Suprapubic skin (tissue), 4 donors: ENCODE measurements at regions not wholly inside any gene's neighbourhood (a gene's known extent, or its start where the extent isn't known, plus 50 kb on each side); places are given as distances from the start of the nearest gene placed in this dataset.

Source experiments
- DNase-seq, 2 donors: peaks; one replicate each; pipeline ENCODE4 v3.0.0-alpha.2; 2019; ENCODE audit warnings: low spot score in 2 of 2
- H3K27ac ChIP-seq: fragments of 200-600 bp; sonication (generic); one replicate; pipeline ENCODE4 v1.5.1; 2019
- H3K27me3 ChIP-seq: fragments of 200-600 bp; sonication (generic); one replicate; pipeline ENCODE4 v1.5.1; 2019
- H3K36me3 ChIP-seq: fragments of 200-600 bp; sonication (generic); one replicate; pipeline ENCODE4 v1.5.1; 2019
- H3K4me1 ChIP-seq: fragments of 200-600 bp; sonication (generic); one replicate; pipeline ENCODE4 v1.5.1; 2019
- H3K4me3 ChIP-seq: fragments of 200-600 bp; sonication (generic); one replicate; pipeline ENCODE4 v1.5.1; 2019; ENCODE audit warnings: mild to moderate bottlenecking
- H3K9me3 ChIP-seq: fragments of 200-600 bp; sonication (generic); one replicate; pipeline ENCODE4 v1.5.1; 2019
- CTCF ChIP-seq, 2 donors: fragments of 200-600 bp in 1 of 2; fragments of 450-650 bp in 1 of 2; sonication (generic) in 1 of 2; IDR thresholded peaks; one replicate each; pipeline ENCODE4 v1.5.1; 2016 to 2019; ENCODE audit warnings: antibody characterized with exemption in 2 of 2, mild to moderate bottlenecking in 1 of 2, moderate library complexity in 1 of 2
- EP300 ChIP-seq: sonication (generic); formaldehyde crosslinking; IDR thresholded peaks from one replicate; pipeline ENCODE4 v1.6.1; 2017; ENCODE audit warnings: antibody characterized with exemption
- POLR2A ChIP-seq, 2 donors: fragments of 450-650 bp; IDR thresholded peaks; one replicate each; pipeline ENCODE4 v1.6.1; 2017; ENCODE audit warnings: antibody characterized with exemption in 2 of 2, mild to moderate bottlenecking in 2 of 2, moderate library complexity in 2 of 2
- POLR2AphosphoS5 ChIP-seq, 3 donors: sonication (generic); formaldehyde crosslinking; IDR thresholded peaks; one replicate each; pipeline ENCODE4 v1.6.1; 2017; ENCODE audit warnings: antibody characterized with exemption in 3 of 3
- WGBS: methylation state at CpG from one replicate; pipeline ENCODE4 v1.1.5; 2018; 5-methylcytosine and 5-hydroxymethylcytosine counted together

- no peak for TF ChIP-seq CTCF (IDR thresholded peaks at IDR 0.05)
- TF ChIP-seq POLR2A (IDR thresholded peaks at IDR 0.05): no peak
- TF ChIP-seq POLR2AphosphoS5 (IDR thresholded peaks at IDR 0.05): no peak
- no peak for TF ChIP-seq EP300
- Histone ChIP-seq H3K4me1 (no peaks in the 10 kb centered on the region), H3K9me3 (no peaks in the 10 kb centered on the region), H3K27ac (no peak overlapping the region), H3K4me3 (no peak overlapping the region), H3K27me3 (no peaks in the 10 kb centered on the region), H3K36me3 (no peaks in the 10 kb centered on the region)
- no peak for DNase-seq
- WGBS: 77% methylated on average over 3 of the region's 3 CpGs
These were observed 83.2 kb upstream of the SPATS2L start for GRCh38 chr2:200223205-200223784.

- Histone ChIP-seq H3K36me3 (no peaks in the 10 kb centered on the region), H3K27me3 (no peaks in the 10 kb centered on the region), H3K9me3 (no peaks in the 10 kb centered on the region), H3K27ac (no peak overlapping the region), H3K4me1 (no peaks in the 10 kb centered on the region), H3K4me3 (no peak overlapping the region)
- TF ChIP-seq POLR2AphosphoS5 (IDR thresholded peaks at IDR 0.05) (no peak), CTCF (IDR thresholded peaks at IDR 0.05) (no peak), POLR2A (IDR thresholded peaks at IDR 0.05) (no peak), EP300 (no peak)
- no peak for DNase-seq
- WGBS: 65% methylated on average over 5 of the region's 5 CpGs
These were observed 80.5 kb upstream of the SPATS2L start for GRCh38 chr2:200225951-200226350.

- no peak for TF ChIP-seq CTCF (IDR thresholded peaks at IDR 0.05)
- TF ChIP-seq EP300: no peak
- no peak for TF ChIP-seq POLR2AphosphoS5 (IDR thresholded peaks at IDR 0.05)
- no peak for TF ChIP-seq POLR2A (IDR thresholded peaks at IDR 0.05)
These were observed 79.8 kb upstream of the SPATS2L start for GRCh38 chr2:200226451-200227426.

GRCh38 chr2:200230716-200231115, 75.8 kb upstream of the SPATS2L start:
- Histone ChIP-seq H3K27me3 (no peaks in the 10 kb centered on the region), H3K9me3 (no peaks in the 10 kb centered on the region), H3K4me3 (no peak overlapping the region), H3K27ac (no peak overlapping the region), H3K4me1 (no peaks in the 10 kb centered on the region), H3K36me3 (no peaks in the 10 kb centered on the region)
- 76% methylated on average over 1 of the region's 1 CpG for WGBS
- no peak for DNase-seq
- TF ChIP-seq EP300 (no peak), POLR2A (IDR thresholded peaks at IDR 0.05) (no peak), CTCF (IDR thresholded peaks at IDR 0.05) (no peak), POLR2AphosphoS5 (IDR thresholded peaks at IDR 0.05) (no peak)

More at GRCh38 chr2:200226451-200227426, 79.8 kb upstream of the SPATS2L start:
- no peaks in the 10 kb centered on the region for H3K9me3 ChIP-seq
- H3K4me1 ChIP-seq: no peaks in the 10 kb centered on the region
- no peaks in the 10 kb centered on the region for H3K36me3 ChIP-seq
- no peaks in the 10 kb centered on the region for H3K27me3 ChIP-seq
- 70% methylated on average over 6 of the region's 6 CpGs for WGBS
- DNase-seq: no peak
- no peak overlapping the region for H3K4me3 ChIP-seq
- H3K27ac ChIP-seq: no peak overlapping the region

GRCh38 chr2:200235533-200235932, 71.0 kb upstream of the SPATS2L start:
- H3K36me3 ChIP-seq: no peaks in the 10 kb centered on the region
- no peak for TF ChIP-seq POLR2A (IDR thresholded peaks at IDR 0.05)
- no peak for TF ChIP-seq POLR2AphosphoS5 (IDR thresholded peaks at IDR 0.05)
- TF ChIP-seq EP300: no peak
- TF ChIP-seq CTCF (IDR thresholded peaks at IDR 0.05): no peak
- no peaks in the 10 kb centered on the region for H3K9me3 ChIP-seq
- 96% methylated on average over 1 of the region's 1 CpG for WGBS
- no peaks in the 10 kb centered on the region for H3K4me1 ChIP-seq
- H3K27me3 ChIP-seq: no peaks in the 10 kb centered on the region
- H3K27ac ChIP-seq: no peak overlapping the region
- no peak for DNase-seq
- H3K4me3 ChIP-seq: no peak overlapping the region
